ENCODE measurements at regions not wholly inside any gene's neighbourhood (a gene's known extent, or its start where the extent isn't known, plus 50 kb on each side); places are given as distances from the start of the nearest gene placed in this dataset.
"Not testable (repeated sequence)": the region's sequence is repeated elsewhere in the genome, so short reads cannot be mapped to it uniquely, and the experiment has no call there.

DNA sequence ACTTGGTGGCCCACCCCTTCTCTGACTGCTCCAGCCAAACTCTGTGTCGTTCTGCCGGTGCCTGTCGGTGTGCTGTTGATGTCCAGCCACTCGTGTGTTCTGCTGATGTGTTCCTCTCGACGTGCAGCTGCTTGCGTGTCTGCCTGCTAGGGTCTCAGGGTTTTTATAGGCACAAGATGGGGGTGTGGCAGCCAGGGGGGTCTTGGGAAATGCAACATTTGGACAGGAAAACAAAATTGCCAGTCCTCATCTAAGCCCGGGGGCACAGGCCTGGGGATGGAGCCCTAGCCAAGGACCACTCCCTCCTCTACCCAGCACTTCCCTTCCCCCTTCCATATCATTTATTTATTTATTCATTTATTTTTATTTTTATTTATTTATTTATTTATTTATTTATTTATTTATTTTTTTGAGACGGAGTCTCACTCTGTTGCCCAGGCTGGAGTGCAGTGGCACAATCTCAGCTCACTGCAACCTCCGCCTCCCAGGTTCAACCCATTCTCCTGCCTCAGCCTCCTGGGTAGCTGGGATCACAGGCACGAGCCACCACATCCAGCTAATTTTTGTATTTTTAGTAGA is 165.8 kb upstream of the COPS8 start:
- TF ChIP-seq POLR2AphosphoS5 (IDR thresholded peaks at IDR 0.05; ENCODE audit: borderline replicate concordance, low read depth, low read length); EZH2 (IDR thresholded peaks at IDR 0.05); FOXP2 (optimal IDR thresholded peaks at IDR 0.05; ENCODE audit: control extremely low read depth, extremely low read length, insufficient read depth): not testable (repeated sequence)
